KOPT-K1 (cell line): ENCODE measurements at regions not wholly inside any gene's neighbourhood (a gene's known extent, or its start where the extent isn't known, plus 50 kb on each side); places are given as distances from the start of the nearest gene placed in this dataset.

Experiments used
- H3K27ac ChIP-seq: fragments of 200-600 bp; sonication (generic); 2 replicates; pipeline ENCODE4 v1.5.1; 2016; ENCODE audit warnings: antibody characterized with exemption, mild to moderate bottlenecking, low read depth, low read length; ENCODE audit not compliant: poor library complexity, severe bottlenecking
- H3K36me3 ChIP-seq: fragments of 200-600 bp; sonication (generic); 2 replicates; pipeline ENCODE4 v1.5.1; 2017; ENCODE audit warnings: antibody characterized with exemption, mild to moderate bottlenecking, low read length, moderate library complexity; ENCODE audit not compliant: insufficient read depth
- H3K9me3 ChIP-seq: fragments of 200-600 bp; sonication (generic); 2 replicates; pipeline ENCODE4 v1.5.1; 2017; ENCODE audit warnings: antibody characterized with exemption, low read length, mild to moderate bottlenecking; ENCODE audit not compliant: insufficient read depth, poor library complexity, severe bottlenecking

GRCh38 chr13:40492511-40492910 is 173.9 kb downstream of the FOXO1 start:
- Histone ChIP-seq H3K9me3 (no peaks in the 10 kb centered on the region), H3K27ac (no peak overlapping the region), H3K36me3 (no peaks in the 10 kb centered on the region)

GRCh38 chr13:40494513-40494912 is 171.9 kb downstream of the FOXO1 start:
- H3K36me3 ChIP-seq = no peaks in the 10 kb centered on the region
- no peak overlapping the region for H3K27ac ChIP-seq
- no peaks in the 10 kb centered on the region for H3K9me3 ChIP-seq

- Histone ChIP-seq H3K27ac (no peak overlapping the region), H3K36me3 (no peaks in the 10 kb centered on the region), H3K9me3 (no peaks in the 10 kb centered on the region)
These were observed 171.4 kb downstream of the FOXO1 start for GRCh38 chr13:40494946-40495620.

- no peaks in the 10 kb centered on the region for H3K36me3 ChIP-seq
- H3K27ac ChIP-seq = no peak overlapping the region
- no peaks in the 10 kb centered on the region for H3K9me3 ChIP-seq
These were observed 170.8 kb downstream of the FOXO1 start for GRCh38 chr13:40495621-40496001.

GRCh38 chr13:40496035-40496810 is 170.2 kb downstream of the FOXO1 start:
- Histone ChIP-seq H3K9me3 (no peaks in the 10 kb centered on the region), H3K27ac (no peak overlapping the region), H3K36me3 (no peaks in the 10 kb centered on the region)

GRCh38 chr13:40498461-40498860 is 168.0 kb downstream of the FOXO1 start:
- Histone ChIP-seq H3K27ac (no peak overlapping the region), H3K36me3 (no peaks in the 10 kb centered on the region), H3K9me3 (no peaks in the 10 kb centered on the region)

- Histone ChIP-seq H3K27ac (no peak overlapping the region), H3K9me3 (no peaks in the 10 kb centered on the region), H3K36me3 (no peaks in the 10 kb centered on the region)
These were observed 164.2 kb downstream of the FOXO1 start for GRCh38 chr13:40502236-40502635.

GRCh38 chr13:40503011-40503410 is 163.4 kb downstream of the FOXO1 start:
- no peaks in the 10 kb centered on the region for H3K9me3 ChIP-seq
- no peak overlapping the region for H3K27ac ChIP-seq
- no peaks in the 10 kb centered on the region for H3K36me3 ChIP-seq

- Histone ChIP-seq H3K36me3 (no peaks in the 10 kb centered on the region), H3K27ac (no peak overlapping the region), H3K9me3 (no peaks in the 10 kb centered on the region)
These were observed 162.4 kb downstream of the FOXO1 start for GRCh38 chr13:40503966-40504591.

GRCh38 chr13:40504641-40505040 is 161.8 kb downstream of the FOXO1 start:
- Histone ChIP-seq H3K27ac (no peak overlapping the region), H3K9me3 (no peaks in the 10 kb centered on the region), H3K36me3 (no peaks in the 10 kb centered on the region)

GRCh38 chr13:40505196-40505595 is 161.2 kb downstream of the FOXO1 start:
- H3K9me3 ChIP-seq = no peaks in the 10 kb centered on the region
- H3K36me3 ChIP-seq = no peaks in the 10 kb centered on the region
- no peak overlapping the region for H3K27ac ChIP-seq
